HG03575 (cell line): ENCODE measurements at regions not wholly inside any gene's neighbourhood (a gene's known extent, or its start where the extent isn't known, plus 50 kb on each side); places are given as distances from the start of the nearest gene placed in this dataset.
"Not testable (repeated sequence)": the region's sequence is repeated elsewhere in the genome, so short reads cannot be mapped to it uniquely, and the experiment has no call there.

Experiments used
- ATAC-seq: cut with Tn5 transposase; IDR thresholded peaks from one replicate; pipeline ENCODE4 v1.9.1; 2021; ENCODE audit not compliant: unreplicated experiment, insufficient number of reproducible peaks, low FRiP score; ENCODE audit errors: extremely low read depth

- no peak for ATAC-seq
Observed at GRCh38 chr12:20105943-20106342, 262.4 kb upstream of the PDE3A start.

GRCh38 chr12:20109676-20110075, 258.7 kb upstream of the PDE3A start:
- no peak for ATAC-seq

DNA sequence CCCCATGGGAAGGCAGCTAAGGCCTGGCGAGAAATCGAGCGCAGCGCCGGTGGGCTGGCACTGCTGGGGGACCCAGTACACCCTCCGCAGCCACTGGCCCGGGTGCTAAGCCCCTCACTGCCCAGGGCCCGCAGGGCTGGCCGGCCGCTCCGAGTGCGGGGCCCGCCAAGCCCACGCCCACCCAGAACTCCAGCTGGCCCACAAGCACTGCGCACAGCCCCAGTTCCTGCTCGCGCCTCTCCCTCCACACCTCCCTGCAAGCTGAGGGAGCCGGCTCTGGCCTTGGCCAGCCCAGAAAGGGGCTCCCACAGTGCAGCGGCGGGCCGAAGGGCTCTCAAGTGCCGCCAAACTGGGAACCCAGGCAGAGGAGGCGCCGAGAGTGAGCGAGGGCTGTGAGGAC, 253.0 kb upstream of the PDE3A start:
- not testable (repeated sequence) for ATAC-seq

DNA sequence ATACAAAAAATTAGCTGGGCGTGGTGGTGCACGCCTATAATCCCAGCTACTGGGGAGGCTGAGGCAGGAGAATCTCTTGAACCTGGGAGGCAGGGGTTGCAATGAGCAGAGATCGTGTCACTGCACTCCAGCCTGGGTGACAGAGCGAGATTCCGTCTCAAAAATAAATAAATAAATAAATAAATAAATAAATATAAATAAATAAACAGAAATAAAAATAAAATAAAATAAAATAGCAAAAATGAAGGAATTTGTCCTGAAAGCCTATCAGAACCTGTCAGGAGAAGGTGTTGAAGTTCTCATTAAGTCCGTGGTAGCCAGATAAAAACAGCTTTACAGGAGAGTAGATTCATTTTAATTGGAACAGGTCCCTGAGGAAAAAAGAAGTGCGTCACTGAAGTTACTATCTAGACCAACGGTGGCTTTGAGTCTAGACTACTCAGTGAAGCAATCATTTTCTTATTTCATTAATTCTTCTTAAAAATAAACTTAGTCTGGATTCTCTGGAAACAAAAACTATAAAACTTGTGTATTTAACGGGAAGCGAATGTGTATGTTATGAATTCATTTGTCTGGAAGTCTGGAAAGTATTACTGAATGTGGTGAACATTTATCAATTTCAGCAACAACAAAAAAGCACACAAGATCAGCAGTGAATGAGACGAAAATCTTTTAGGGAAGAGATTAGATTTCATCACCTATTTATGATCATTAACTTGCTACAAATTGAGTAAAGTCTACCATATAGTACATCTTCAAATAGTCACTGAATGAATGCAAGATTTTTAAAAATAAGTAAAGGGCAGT, 248.5 kb upstream of the PDE3A start:
- no peak for ATAC-seq

GRCh38 chr12:20120403-20120725, 248.0 kb upstream of the PDE3A start:
- ATAC-seq, result no peak

- no peak for ATAC-seq
Observed at GRCh38 chr12:20122274-20122673, 246.1 kb upstream of the PDE3A start.

GRCh38 chr12:20123465-20123864, 244.9 kb upstream of the PDE3A start:
- no peak for ATAC-seq

DNA sequence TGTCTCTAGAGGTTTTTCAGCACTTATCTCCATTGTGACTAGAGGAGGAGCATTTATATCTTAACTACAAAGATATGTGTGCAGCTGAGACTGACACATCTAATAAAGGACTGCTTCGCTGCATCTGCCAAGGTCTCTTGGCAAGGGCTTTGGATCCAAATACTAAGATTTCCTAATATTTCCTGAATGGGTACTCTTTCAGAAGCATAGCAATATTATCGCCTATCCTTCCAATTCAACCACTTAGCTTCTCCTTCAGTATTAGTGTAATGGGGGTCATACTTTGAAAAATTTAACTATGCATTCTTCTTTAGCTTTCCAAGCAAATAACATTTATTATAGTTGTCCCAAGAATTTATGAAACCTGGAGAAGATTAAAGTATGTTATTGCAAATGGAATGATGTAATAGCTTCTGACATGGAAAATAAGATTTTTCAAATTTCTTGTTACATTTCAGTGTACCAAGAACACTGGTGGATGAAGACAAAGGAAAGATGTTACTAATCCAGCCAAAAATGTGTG, 243.0 kb upstream of the PDE3A start:
- ATAC-seq, result no peak

GRCh38 chr12:20126601-20127000, 241.7 kb upstream of the PDE3A start:
- ATAC-seq, result no peak

- no peak for ATAC-seq
Observed at GRCh38 chr12:20127413-20127812, 240.9 kb upstream of the PDE3A start.

DNA sequence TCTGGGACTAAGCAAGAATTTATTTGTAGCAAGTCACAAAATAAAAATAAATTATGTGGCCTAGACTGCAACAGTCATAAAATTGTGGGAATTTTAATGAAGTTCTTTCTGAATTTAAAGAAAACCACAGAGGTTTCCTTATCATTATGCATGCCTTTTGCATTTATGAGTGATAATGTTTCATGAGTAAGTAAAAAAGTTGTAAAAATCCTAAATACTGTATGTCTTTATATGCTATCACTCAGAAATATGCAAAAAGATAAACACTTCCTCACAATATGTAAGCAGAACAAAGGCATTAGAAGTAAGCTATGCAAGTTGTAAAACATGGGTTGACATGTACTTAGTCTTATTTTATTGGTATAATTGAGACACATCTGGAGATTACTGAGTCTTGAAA, 239.4 kb upstream of the PDE3A start:
- no peak for ATAC-seq

- ATAC-seq, result no peak
Observed at GRCh38 chr12:20132818-20133217, 235.5 kb upstream of the PDE3A start.

- no peak for ATAC-seq
Observed at GRCh38 chr12:20134652-20135051, 233.7 kb upstream of the PDE3A start.

DNA sequence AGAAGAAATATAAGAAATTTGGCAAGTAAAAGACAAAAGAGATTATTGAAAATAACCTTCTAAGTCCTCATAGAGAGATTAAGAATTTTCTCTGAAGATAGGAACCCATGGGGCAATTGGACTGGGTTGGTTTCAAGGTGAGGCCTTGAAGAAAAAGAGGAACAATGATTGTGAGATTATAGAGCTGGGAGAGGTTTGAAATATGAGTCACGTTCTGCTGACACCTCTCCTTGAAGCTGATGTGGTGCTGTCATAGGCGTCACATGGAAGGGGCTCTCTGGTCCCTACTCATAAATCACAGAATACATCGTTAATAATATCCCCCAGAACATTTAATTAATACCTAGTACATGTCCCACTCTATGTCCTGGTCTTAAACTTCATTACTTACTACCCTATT, 227.6 kb upstream of the PDE3A start:
- no peak for ATAC-seq

DNA sequence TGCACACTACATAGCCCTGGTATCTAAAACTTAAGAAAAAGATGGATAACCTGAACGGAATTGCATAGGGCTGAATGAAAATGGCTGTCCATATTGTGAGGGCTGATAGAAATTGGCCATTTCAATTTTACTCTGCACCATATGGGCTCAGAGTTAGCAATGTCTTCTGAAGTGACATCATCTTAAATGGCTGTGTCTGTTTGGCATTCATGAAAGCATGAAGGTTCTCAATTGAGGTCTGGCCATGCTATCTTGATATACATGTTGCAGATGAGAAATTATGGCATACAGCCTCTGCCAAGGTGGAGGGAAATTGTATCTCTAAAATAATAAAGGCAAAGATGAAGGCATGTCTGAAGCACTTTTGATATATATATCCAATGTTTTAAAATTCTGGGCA, 226.0 kb upstream of the PDE3A start:
- ATAC-seq, result no peak

GRCh38 chr12:20142956-20143355, 225.4 kb upstream of the PDE3A start:
- ATAC-seq, result no peak

GRCh38 chr12:20144341-20144740, 224.0 kb upstream of the PDE3A start:
- no peak for ATAC-seq

DNA sequence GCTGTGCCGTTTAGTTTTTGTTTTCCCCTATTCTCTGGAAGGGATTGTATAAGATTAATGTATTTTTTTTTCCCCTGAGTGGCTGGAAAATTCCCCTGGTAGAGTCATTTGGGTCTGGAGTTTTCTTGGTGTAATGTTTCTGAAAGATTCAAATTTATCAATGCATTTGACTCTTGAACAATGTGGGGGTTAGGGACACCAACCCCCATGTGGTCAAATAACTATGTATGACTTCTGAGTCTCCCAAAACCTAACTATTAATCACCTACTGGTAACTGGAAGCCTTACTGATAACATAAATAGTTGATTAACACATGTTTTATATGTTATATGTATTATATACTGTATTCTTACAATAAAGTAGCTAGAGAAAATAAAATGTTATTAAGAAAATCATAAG, 220.1 kb upstream of the PDE3A start:
- no peak for ATAC-seq

- ATAC-seq, result no peak
Observed at GRCh38 chr12:20150835-20151422, 217.4 kb upstream of the PDE3A start.

DNA sequence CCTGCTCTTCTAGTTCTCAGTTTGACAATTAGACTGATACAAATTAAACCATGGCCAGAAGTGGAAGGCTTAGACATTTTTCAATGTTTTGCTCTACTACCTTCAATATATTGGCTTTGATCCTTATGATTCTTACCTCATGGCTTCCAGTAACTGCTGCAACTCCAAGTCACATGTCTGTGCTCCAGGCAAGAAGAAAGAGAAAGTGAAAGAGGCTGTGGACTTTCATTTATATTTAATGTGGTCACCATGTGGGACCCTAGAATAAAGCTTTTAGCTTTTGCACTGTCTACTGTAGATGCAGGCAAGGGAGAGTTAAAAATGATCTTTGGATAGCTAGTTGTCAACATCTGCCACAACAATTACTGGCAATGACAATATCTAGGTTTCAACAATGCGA, 214.3 kb upstream of the PDE3A start:
- no peak for ATAC-seq

GRCh38 chr12:20155374-20155773, 213.0 kb upstream of the PDE3A start:
- ATAC-seq, result no peak
